ENCODE measurements at regions not wholly inside any gene's neighbourhood (a gene's known extent, or its start where the extent isn't known, plus 50 kb on each side); places are given as distances from the start of the nearest gene placed in this dataset.
A peak's percentile ranks its signal among the peaks of the same experiment; 100 is the strongest.

DNA sequence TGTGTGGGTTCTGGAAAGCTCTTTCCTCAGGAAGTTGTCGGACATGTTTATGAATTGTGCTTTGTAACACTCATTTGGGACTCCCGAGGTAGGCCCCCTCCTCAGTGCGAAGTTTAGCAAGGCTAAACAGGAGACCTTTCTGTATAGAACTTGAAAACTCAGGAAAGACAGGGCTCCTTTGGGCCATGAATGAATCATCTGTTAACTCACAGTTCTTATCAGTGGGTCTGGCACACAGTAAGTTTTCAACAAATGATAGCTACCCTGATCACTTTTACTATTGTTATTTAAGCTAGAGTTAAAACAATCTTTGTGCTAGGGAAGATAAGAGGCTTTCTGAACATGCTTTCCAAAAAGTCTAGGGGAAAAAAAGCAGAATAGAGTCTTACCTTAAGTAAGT, 430.5 kb upstream of the ETAA1 start:
- no peak for DNase-seq

DNA sequence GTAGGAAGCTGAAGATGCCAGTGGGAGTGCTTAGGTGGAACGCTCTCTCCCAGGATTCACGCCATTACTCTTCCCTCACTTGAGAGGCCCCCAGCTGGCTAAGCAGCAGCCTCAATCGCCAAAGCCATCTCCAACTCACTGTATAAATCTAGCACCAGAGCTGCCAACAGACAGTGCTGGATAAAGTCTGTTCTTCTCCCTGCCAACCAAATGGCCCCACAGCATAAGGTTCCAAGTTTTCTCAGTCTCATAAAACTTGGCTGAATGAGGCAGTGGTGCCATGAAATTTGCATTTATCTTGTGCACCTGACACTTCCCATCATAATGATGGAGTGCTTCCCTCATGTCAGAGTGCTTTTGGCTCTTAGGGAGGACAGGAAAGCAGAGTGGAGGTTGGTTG, 428.2 kb upstream of the ETAA1 start:
- DNase-seq, result no peak

DNA sequence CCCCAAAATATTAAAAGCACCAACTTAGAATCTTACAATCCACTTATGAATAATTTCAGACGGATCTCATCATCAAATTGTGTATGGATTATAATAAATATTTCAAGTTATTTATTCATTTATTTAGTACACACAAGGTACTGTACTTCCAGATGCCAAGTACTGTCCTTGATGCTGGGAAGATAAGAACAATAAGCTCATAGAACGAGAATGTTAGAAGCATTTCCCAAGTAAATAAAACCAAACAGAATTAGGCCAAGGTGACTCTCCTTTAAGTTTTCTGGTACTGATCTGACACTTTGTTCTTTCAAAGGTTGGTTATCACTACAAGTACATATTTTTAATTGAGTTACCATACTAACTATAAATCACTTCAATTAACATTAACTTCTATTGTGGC, 416.1 kb upstream of the ETAA1 start:
- DNase-seq, result no peak

- DNase-seq, result no peak
Observed at GRCh38 chr2:66982766-66983165, 414.4 kb upstream of the ETAA1 start.

DNA sequence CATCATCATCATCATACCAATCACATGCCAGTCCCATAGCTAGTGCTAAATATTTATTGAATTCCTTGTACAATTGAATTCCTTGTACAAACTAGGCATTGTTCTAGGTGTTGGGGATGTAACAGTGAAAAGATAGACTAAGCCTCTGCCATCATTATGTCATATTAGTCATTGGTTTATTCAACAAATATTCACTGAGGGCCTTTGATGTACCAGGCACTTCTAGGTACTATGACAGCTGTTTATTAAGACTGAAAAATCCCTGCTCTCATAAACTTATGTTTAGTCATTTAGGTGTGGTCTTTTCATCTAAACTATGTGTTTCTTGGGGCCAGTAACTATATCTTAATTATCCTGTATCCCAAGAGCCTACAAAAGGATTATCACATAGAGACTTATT, 412.3 kb upstream of the ETAA1 start:
- no peak for DNase-seq

GRCh38 chr2:66985906-66986305, 411.2 kb upstream of the ETAA1 start:
- DNase-seq, result no peak

DNA sequence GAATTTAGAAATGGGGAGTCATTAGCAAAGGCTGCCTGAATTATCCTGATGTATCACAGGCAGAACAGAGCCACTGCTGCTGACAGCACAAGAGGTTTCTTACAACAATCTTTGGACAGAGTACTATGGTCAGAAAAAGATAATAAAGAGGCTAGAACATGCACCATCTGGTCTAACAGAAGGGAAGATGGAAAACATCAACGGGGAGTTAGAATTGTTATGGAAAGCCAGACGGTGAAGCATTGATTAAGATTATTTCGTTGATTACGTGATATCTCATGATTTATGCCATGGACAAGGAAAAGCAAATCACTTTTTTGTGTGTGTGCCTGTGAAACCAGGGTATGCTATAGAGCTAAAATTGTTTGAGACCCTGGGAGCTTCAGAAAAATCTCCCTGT, 409.4 kb upstream of the ETAA1 start:
- no peak for DNase-seq

DNA sequence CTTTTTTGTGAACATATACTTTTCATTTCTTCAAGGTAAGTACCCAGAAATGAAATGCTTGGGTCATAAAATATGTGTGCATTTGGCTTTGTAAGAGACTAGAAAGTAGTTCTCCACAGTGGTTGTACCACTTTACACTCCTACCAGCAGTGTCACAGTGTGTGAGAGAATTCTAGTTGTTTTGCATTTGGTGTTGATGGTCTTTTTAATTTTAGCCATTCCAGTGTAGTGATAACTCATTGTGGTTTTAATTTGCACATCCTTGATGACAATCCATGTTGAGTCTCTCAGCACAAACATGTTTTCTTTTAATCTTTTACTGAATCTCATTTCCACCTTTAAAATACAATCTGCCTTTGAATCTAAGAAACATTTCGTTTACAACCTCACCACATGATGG, 402.5 kb upstream of the ETAA1 start:
- DNase-seq, result no peak

DNA sequence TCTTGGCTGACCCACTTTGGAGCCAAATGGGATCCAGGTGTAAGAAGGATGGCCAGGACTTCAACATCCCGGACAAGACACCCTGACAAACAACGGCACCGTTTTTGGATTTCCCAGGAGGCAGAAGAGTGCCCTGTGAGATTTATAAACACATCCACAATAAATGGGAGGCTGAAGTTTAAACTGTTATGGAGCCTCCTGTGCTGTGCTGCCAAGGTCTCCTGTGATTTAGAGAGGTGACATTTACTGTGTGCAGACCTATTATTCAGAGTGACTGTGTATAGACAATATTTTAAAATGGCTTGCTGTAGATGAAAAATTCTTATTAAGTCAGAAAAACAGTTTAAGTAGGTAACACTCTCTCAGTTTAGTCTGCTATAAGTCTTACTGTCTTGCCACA, 401.5 kb upstream of the ETAA1 start:
- no peak for DNase-seq

GRCh38 chr2:67002618-67003371, 394.3 kb upstream of the ETAA1 start:
- DNase-seq, result no peak

GRCh38 chr2:67006373-67006960, 390.7 kb upstream of the ETAA1 start:
- DNase-seq, result no peak

GRCh38 chr2:67008155-67008554, 389.0 kb upstream of the ETAA1 start:
- no peak for DNase-seq

DNA sequence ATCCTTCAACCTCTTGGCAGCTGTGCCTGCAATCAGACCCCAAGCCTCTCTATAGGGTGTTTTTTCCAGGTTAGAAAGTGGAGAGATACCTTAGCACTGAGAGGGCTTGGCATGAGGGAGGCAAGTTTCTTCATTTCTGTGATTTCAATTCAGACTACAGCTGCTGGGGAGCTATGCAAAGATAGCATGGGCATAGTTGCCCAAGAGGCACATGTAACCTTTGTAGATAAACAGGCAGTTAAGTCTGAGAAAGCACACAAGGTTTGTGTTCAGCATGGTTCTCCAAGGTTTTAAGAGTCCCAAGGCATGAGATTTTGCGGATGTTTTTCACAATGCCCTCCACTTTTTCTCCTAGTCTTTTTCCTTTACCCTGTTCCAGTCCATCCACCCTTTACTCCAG, 385.0 kb upstream of the ETAA1 start:
- DNase-seq, result no peak

DNA sequence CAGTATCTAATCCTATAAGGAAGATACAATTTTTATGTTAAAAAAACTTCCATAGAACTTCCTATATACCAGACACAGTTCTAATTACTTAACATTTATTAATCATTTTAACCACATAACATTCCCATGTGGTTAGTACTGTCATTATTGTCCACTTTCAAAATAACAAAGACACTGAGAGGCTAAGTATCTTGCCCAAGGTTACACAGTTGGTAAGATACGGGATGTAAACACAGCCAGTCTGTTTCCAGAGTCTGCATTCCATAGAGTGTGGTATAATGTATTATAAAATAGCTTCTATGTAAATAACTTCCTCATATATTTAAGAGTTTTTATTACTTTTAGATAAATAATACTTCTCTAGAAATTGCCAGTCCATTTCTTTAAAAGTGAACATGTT, 383.3 kb upstream of the ETAA1 start:
- no peak for DNase-seq

- DNase-seq, result no peak
Observed at GRCh38 chr2:67015681-67016080, 381.5 kb upstream of the ETAA1 start.

DNA sequence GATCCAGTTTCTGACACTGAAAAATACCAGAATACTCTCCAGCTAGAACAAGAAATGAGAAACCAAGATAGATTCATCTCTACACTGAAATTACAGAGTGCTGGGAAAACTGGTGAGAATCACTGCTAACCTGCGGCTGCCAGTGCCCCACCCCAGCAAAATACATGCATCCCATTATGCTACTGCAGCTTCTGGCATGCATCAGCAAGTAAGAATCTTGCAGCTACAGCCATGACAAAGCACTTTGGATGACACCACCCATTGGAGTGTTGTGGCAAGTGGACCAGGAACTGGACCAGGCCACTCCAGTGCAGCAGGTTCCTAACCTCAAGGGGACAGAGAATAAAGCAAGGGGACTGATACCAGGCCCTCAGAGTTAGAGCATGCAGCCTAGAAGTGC, 378.8 kb upstream of the ETAA1 start:
- DNase-seq, result no peak

- no peak for DNase-seq
Observed at GRCh38 chr2:67032076-67032475, 365.1 kb upstream of the ETAA1 start.

GRCh38 chr2:67036444-67036843, 360.7 kb upstream of the ETAA1 start:
- DNase-seq, result no peak

- peak; percentile 55 for DNase-seq
Observed at GRCh38 chr2:67037655-67038054, 359.5 kb upstream of the ETAA1 start.

GRCh38 chr2:67038195-67038594, 358.9 kb upstream of the ETAA1 start:
- no peak for DNase-seq

DNA sequence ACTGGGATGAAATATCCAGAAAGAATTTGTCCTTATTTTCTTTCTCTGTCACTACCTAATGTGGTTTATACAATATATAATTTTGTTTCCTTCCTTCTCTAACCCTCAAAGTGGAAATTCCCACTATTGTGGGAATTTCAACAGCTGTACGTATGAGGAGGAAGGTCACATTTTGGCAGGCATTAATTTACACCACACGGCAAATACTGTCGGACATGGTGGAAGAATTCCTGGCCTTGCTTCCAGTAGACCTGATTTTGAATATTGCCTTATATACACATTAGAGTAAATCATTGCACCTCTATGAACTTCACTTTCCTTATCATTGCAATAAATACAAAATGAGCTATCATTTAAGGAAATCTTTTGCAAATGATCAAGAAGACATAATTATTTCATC, 358.1 kb upstream of the ETAA1 start:
- DNase-seq, result no peak

- no peak for DNase-seq
Observed at GRCh38 chr2:67039517-67040103, 357.5 kb upstream of the ETAA1 start.

GRCh38 chr2:67041051-67041450, 356.1 kb upstream of the ETAA1 start:
- DNase-seq, result no peak

- no peak for DNase-seq
Observed at GRCh38 chr2:67043781-67044478, 353.2 kb upstream of the ETAA1 start.
